ENCODE measurements at regions not wholly inside any gene's neighbourhood (a gene's known extent, or its start where the extent isn't known, plus 50 kb on each side); places are given as distances from the start of the nearest gene placed in this dataset.

DNA sequence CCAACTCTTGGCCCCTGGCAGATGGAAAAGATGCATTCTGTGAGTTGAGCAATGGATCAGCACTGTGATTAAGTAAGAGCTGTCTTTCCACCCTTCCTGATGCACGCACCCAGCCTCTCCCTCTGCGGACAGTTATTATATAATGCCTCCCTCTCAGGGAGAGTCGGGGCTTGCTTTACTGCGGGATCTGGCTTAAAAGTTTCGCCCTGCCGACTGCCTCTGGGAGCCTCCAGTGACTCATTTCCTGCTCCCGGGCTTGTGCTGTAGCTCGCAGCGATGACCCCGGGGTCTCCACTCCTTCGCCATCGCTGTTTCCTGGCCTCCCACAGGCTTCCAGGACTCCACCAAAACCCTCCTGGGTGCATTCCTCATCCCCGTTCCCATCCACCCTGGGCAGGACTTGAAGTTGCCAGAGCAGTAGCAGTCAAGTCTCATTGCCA, 107.4 kb upstream of the SLC7A1 start:
- H3K9me3 ChIP-seq (ENCODE audit: insufficient read depth, low read depth, low read length) = peaks cover 7% of the 10 kb centered on the region
- H3K4me1 ChIP-seq (ENCODE audit: control insufficient read depth in 1 of 2, insufficient read depth in 2 of 2, low read length in 2 of 2) = peaks cover 15 to 24% of the 10 kb centered on the region in 2 experiments
- H2AK5ac ChIP-seq (ENCODE audit: low read length) = no peak overlapping the region
- no peaks in the 10 kb centered on the region for H3K79me2 ChIP-seq (ENCODE audit: control insufficient read depth, insufficient read depth, low read length, poor library complexity)
- no peak overlapping the region for H2AFZ ChIP-seq (ENCODE audit: insufficient read depth, low read length, poor library complexity)
- H3K9ac ChIP-seq (ENCODE audit: low read length) = no peak overlapping the region
- peak overlapping the region; percentile 39 for H3K18ac ChIP-seq (ENCODE audit: low read length)
- peak overlapping the region; percentile 21 for H3K4me2 ChIP-seq (ENCODE audit: low read length)
- peak overlapping the region; percentile 12 for H3K14ac ChIP-seq (ENCODE audit: low read length)
- peak overlapping the region; percentile 56 for H4K91ac ChIP-seq (ENCODE audit: low read depth, low read length)
- DNase-seq = peak; percentile 51 to 55
- no peak overlapping the region for H3K4ac ChIP-seq (ENCODE audit: low read depth, low read length)
- peak overlapping the region; percentile 23 for H4K8ac ChIP-seq (ENCODE audit: low read depth, low read length)
- peak overlapping the region; percentile 78 for H2BK5ac ChIP-seq (ENCODE audit: low read depth, low read length, poor library complexity)
- WGBS (ENCODE audit: extremely low coverage, insufficient coverage, insufficient read length) = no CpG with 5 or more reads among the region's 13 CpGs
- no peak overlapping the region for H3K4me3 ChIP-seq (ENCODE audit: low read depth, low read length)
- H2BK12ac ChIP-seq (ENCODE audit: low read length) = peak overlapping the region; percentile 59
- peak overlapping the region; percentile 33 for H2BK120ac ChIP-seq (ENCODE audit: insufficient read depth, low read length, poor library complexity)
- H3K27me3 ChIP-seq (ENCODE audit: insufficient read depth, low read length) = no peaks in the 10 kb centered on the region
- no peaks in the 10 kb centered on the region for H3K36me3 ChIP-seq (ENCODE audit: control insufficient read depth in 1 of 2, insufficient read depth in 2 of 2, low read length in 2 of 2)
- H3K27ac ChIP-seq (ENCODE audit: low read depth, low read length) = peak overlapping the region; percentile 78
- peaks cover 10% of the 10 kb centered on the region for H3K79me1 ChIP-seq (ENCODE audit: low read length)
- H3K23ac ChIP-seq (ENCODE audit: low read length) = no peak overlapping the region
- H4K12ac ChIP-seq (ENCODE audit: low read depth, low read length) = no peak overlapping the region

DNA sequence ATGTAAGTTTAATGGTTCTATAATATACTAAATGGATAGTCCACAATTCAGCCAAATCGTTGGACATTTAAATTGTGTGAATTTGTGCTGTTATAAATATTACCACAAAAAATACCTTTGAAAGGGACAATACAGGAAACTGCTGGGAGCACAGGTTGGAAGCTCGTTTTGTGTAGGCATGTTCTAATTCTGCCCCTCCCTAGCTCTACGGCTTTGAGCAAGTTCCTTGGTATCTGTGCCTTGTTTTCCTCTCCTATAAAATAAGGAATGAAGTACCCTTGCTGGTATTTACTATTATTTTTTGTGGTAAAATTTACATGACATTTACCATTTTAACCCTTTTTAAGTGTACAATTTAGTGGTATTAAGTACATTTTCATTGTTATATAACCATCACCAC, 102.6 kb upstream of the SLC7A1 start:
- Histone ChIP-seq H4K8ac (ENCODE audit: low read depth, low read length) (no peak overlapping the region), H2BK120ac (ENCODE audit: insufficient read depth, low read length, poor library complexity) (no peak overlapping the region), H3K4me3 (ENCODE audit: low read depth, low read length) (no peak overlapping the region), H3K36me3 (ENCODE audit: control insufficient read depth in 1 of 2, insufficient read depth in 2 of 2, low read length in 2 of 2) (no peaks in the 10 kb centered on the region), H3K79me2 (ENCODE audit: control insufficient read depth, insufficient read depth, low read length, poor library complexity) (no peaks in the 10 kb centered on the region), H2AK5ac (ENCODE audit: low read length) (no peak overlapping the region), H3K27me3 (ENCODE audit: insufficient read depth, low read length) (no peaks in the 10 kb centered on the region), H3K79me1 (ENCODE audit: low read length) (peaks cover 6% of the 10 kb centered on the region), H3K23ac (ENCODE audit: low read length) (no peak overlapping the region), H3K9me3 (ENCODE audit: insufficient read depth, low read depth, low read length) (peaks cover 3% of the 10 kb centered on the region), H3K14ac (ENCODE audit: low read length) (no peak overlapping the region), H4K12ac (ENCODE audit: low read depth, low read length) (no peak overlapping the region), H3K4me1 (ENCODE audit: control insufficient read depth in 1 of 2, insufficient read depth in 2 of 2, low read length in 2 of 2) (peaks cover 5 to 7% of the 10 kb centered on the region in 2 experiments), H3K27ac (ENCODE audit: low read depth, low read length) (no peak overlapping the region), H3K18ac (ENCODE audit: low read length) (no peak overlapping the region), H4K91ac (ENCODE audit: low read depth, low read length) (no peak overlapping the region), H2BK5ac (ENCODE audit: low read depth, low read length, poor library complexity) (no peak overlapping the region), H3K4me2 (ENCODE audit: low read length) (no peak overlapping the region), H3K9ac (ENCODE audit: low read length) (no peak overlapping the region), H2BK12ac (ENCODE audit: low read length) (no peak overlapping the region), H3K4ac (ENCODE audit: low read depth, low read length) (no peak overlapping the region), H2AFZ (ENCODE audit: insufficient read depth, low read length, poor library complexity) (no peak overlapping the region)
- WGBS (ENCODE audit: extremely low coverage, insufficient coverage, insufficient read length) = no CpG with 5 or more reads among the region's 3 CpGs
- no peak for DNase-seq

DNA sequence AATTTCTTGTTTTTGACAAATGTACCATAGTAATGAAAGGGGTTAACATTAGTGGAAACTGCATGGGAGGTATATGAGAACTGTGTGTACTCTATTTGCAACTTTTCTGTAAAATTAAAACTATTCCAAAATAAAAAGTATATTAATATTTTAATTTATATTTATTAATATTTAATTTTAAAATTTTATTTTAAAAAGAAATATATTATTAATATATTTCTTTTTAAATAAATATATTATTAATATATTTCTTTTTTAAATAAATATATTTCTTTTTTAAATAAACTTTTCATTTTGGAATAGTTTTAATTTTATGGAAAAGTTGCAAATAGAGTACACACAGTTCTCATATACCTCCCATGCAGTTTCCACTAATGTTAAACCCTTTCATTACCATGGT, 101.1 kb upstream of the SLC7A1 start:
- H2AFZ ChIP-seq (ENCODE audit: insufficient read depth, low read length, poor library complexity) = no peak overlapping the region
- no peaks in the 10 kb centered on the region for H3K79me2 ChIP-seq (ENCODE audit: control insufficient read depth, insufficient read depth, low read length, poor library complexity)

DNA sequence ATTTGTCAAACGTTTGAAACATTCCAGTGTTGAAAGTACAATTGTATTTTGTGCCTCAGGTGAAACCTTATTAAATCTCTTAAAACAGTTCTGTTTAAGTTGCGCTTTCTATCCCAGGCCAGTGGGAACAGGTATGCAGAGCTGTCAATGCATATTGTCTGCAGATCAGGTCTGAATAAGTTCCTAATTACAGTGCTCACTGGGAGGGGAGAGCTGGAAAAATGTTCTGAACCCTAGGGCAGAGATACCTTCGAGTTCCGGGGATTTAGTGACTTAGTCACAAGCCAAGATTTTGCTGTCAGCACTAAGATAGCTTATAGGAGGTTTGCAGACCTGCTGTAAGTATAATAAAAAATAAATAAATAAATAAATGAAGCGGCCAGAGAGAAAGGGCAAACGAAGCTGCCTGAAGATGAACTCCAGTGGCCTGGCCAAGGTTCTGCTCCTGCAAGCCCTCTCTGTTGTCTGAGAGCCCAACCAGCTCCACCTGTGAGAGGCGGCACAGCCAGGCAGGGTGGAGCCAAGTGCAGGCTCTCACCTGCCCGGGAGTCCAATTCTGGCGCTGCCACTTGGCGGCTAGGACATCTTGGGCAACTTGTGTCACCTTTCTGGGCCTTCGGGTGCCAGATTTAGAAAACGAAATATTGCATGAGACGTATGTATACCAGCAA, 97.9 kb upstream of the SLC7A1 start:
- H2BK5ac ChIP-seq (ENCODE audit: low read depth, low read length, poor library complexity) = no peak overlapping the region
- H3K79me2 ChIP-seq (ENCODE audit: control insufficient read depth, insufficient read depth, low read length, poor library complexity) = no peaks in the 10 kb centered on the region
- no peak overlapping the region for H3K4me3 ChIP-seq (ENCODE audit: low read depth, low read length)
- no peak overlapping the region for H3K27ac ChIP-seq (ENCODE audit: low read depth, low read length)
- no peaks in the 10 kb centered on the region for H3K36me3 ChIP-seq (ENCODE audit: control insufficient read depth in 1 of 2, insufficient read depth in 2 of 2, low read length in 2 of 2)
- H3K9ac ChIP-seq (ENCODE audit: low read length) = no peak overlapping the region
- WGBS (ENCODE audit: extremely low coverage, insufficient coverage, insufficient read length) = no CpG with 5 or more reads among the region's 13 CpGs
- H4K12ac ChIP-seq (ENCODE audit: low read depth, low read length) = no peak overlapping the region
- H3K79me1 ChIP-seq (ENCODE audit: low read length) = peaks cover 4% of the 10 kb centered on the region
- H3K4me2 ChIP-seq (ENCODE audit: low read length) = no peak overlapping the region
- H3K18ac ChIP-seq (ENCODE audit: low read length) = peak overlapping the region; percentile 81
- H2AFZ ChIP-seq (ENCODE audit: insufficient read depth, low read length, poor library complexity) = no peak overlapping the region
- no peaks in the 10 kb centered on the region for H3K27me3 ChIP-seq (ENCODE audit: insufficient read depth, low read length)
- peak overlapping the region; percentile 78 for H3K14ac ChIP-seq (ENCODE audit: low read length)
- no peak overlapping the region for H3K4ac ChIP-seq (ENCODE audit: low read depth, low read length)
- peaks cover 3% of the 10 kb centered on the region for H3K9me3 ChIP-seq (ENCODE audit: insufficient read depth, low read depth, low read length)
- peak overlapping the region; percentile 43 for H4K91ac ChIP-seq (ENCODE audit: low read depth, low read length)
- no peak overlapping the region for H4K8ac ChIP-seq (ENCODE audit: low read depth, low read length)
- H3K23ac ChIP-seq (ENCODE audit: low read length) = no peak overlapping the region
- peaks cover 2 to 6% of the 10 kb centered on the region in 2 experiments for H3K4me1 ChIP-seq (ENCODE audit: control insufficient read depth in 1 of 2, insufficient read depth in 2 of 2, low read length in 2 of 2)
- no peak overlapping the region for H2BK120ac ChIP-seq (ENCODE audit: insufficient read depth, low read length, poor library complexity)
- peak overlapping the region; percentile 92 for H2AK5ac ChIP-seq (ENCODE audit: low read length)
- H2BK12ac ChIP-seq (ENCODE audit: low read length) = peak overlapping the region; percentile 61
- DNase-seq = peak; percentile 5 to 27

More for the DNA sequence above, 101.1 kb upstream of the SLC7A1 start:
- Histone ChIP-seq H2BK12ac (ENCODE audit: low read length) (no peak overlapping the region), H3K18ac (ENCODE audit: low read length) (no peak overlapping the region), H3K79me1 (ENCODE audit: low read length) (peaks cover 4% of the 10 kb centered on the region), H3K4me2 (ENCODE audit: low read length) (no peak overlapping the region), H3K27ac (ENCODE audit: low read depth, low read length) (no peak overlapping the region), H3K14ac (ENCODE audit: low read length) (no peak overlapping the region), H4K12ac (ENCODE audit: low read depth, low read length) (no peak overlapping the region), H3K9ac (ENCODE audit: low read length) (no peak overlapping the region), H3K36me3 (ENCODE audit: control insufficient read depth in 1 of 2, insufficient read depth in 2 of 2, low read length in 2 of 2) (no peaks in the 10 kb centered on the region), H2BK5ac (ENCODE audit: low read depth, low read length, poor library complexity) (no peak overlapping the region), H3K4me3 (ENCODE audit: low read depth, low read length) (no peak overlapping the region), H3K23ac (ENCODE audit: low read length) (no peak overlapping the region), H2BK120ac (ENCODE audit: insufficient read depth, low read length, poor library complexity) (no peak overlapping the region), H3K9me3 (ENCODE audit: insufficient read depth, low read depth, low read length) (peaks cover 3% of the 10 kb centered on the region), H4K91ac (ENCODE audit: low read depth, low read length) (no peak overlapping the region), H3K27me3 (ENCODE audit: insufficient read depth, low read length) (no peaks in the 10 kb centered on the region), H3K4me1 (ENCODE audit: control insufficient read depth in 1 of 2, insufficient read depth in 2 of 2, low read length in 2 of 2) (peaks cover 2 to 6% of the 10 kb centered on the region in 2 experiments), H2AK5ac (ENCODE audit: low read length) (no peak overlapping the region), H3K4ac (ENCODE audit: low read depth, low read length) (no peak overlapping the region), H4K8ac (ENCODE audit: low read depth, low read length) (no peak overlapping the region)
- no peak for DNase-seq
